Stomach (tissue), 8 donors: ENCODE measurements at regions not wholly inside any gene's neighbourhood (a gene's known extent, or its start where the extent isn't known, plus 50 kb on each side); places are given as distances from the start of the nearest gene placed in this dataset.

Experiments used
- DNase-seq, 2 donors: peaks; one replicate each; pipeline versions ENCODE4 v3.0.0 to v3.0.0-alpha.2; 2013 to 2019
- H3K27ac ChIP-seq, 5 donors: fragments of 200-600 bp in 4 of 5; sonication (generic) in 4 of 5; one replicate each; pipeline ENCODE4 v1.5.1; 2013 to 2019; ENCODE audit warnings: mild to moderate bottlenecking in 1 of 5, moderate library complexity in 1 of 5
- H3K27me3 ChIP-seq, 3 donors: fragments of 200-600 bp; sonication (generic); one replicate each; pipeline ENCODE4 v1.5.1; 2017 to 2019; ENCODE audit warnings: mixed run types in 1 of 3
- H3K36me3 ChIP-seq, 4 donors: fragments of 200-600 bp; sonication (generic); 1 replicate in 3 of 4; 2 replicates in 1 of 4; pipeline ENCODE4 v1.5.1; 2016 to 2019
- H3K4me1 ChIP-seq, 4 donors: fragments of 200-600 bp; sonication (generic); one replicate each; pipeline ENCODE4 v1.5.1; 2016 to 2019
- H3K4me3 ChIP-seq, 4 donors: fragments of 200-600 bp; sonication (generic) in 3 of 4; one replicate each; pipeline ENCODE4 v1.5.1; 2016 to 2019; ENCODE audit warnings: mild to moderate bottlenecking in 1 of 4
- H3K9me3 ChIP-seq, 4 donors: fragments of 200-600 bp; sonication (generic); one replicate each; pipeline ENCODE4 v1.5.1; 2016 to 2019
- EP300 ChIP-seq: sonication (generic); formaldehyde crosslinking; IDR thresholded peaks from one replicate; pipeline ENCODE4 v1.6.1; 2017; ENCODE audit warnings: antibody characterized with exemption
- POLR2A ChIP-seq, 4 donors: fragments of 450-650 bp; IDR thresholded peaks; one replicate each; pipeline ENCODE4 v1.6.1; 2016; ENCODE audit warnings: antibody characterized with exemption in 4 of 4, control low read depth in 2 of 4, mild to moderate bottlenecking in 1 of 4, moderate library complexity in 1 of 4
- POLR2AphosphoS5 ChIP-seq, 3 donors: sonication (generic); formaldehyde crosslinking; IDR thresholded peaks; one replicate each; pipeline ENCODE4 v1.6.1; 2016; ENCODE audit warnings: antibody characterized with exemption in 3 of 3
- WGBS, 5 donors: extraction: QIAGEN DNeasy Blood & Tissue Kit in 3 of 5; methylation state at CpG; one replicate each; pipeline versions ENCODE4 v1.1.5 to v1.1.7; 2013 to 2018; 5-methylcytosine and 5-hydroxymethylcytosine counted together
- intact Hi-C: fragments of 100-400 bp; cut with DNase I; formaldehyde crosslinking; loops from one replicate; pipeline ENCODE4 v1.15.1; 2023; ENCODE audit warnings: low total_unique reads
- TF ChIP-seq, protein P1 (sequence below), 7 experiments: fragments of 450-650 bp in 4 of 7; fragments of 200-600 bp in 3 of 7; sonication (generic) in 3 of 7; IDR thresholded peaks; one replicate each; pipeline ENCODE4 v1.5.1; 2016 to 2019; ENCODE audit warnings: antibody characterized with exemption in 7 of 7, control low read depth in 2 of 7, mild to moderate bottlenecking in 1 of 7
- donor health status: healthy with polysubstance abuse.
- donor health status: Bipolar disorder and iron deficiency.
- donor health status: healthy.

DNA sequence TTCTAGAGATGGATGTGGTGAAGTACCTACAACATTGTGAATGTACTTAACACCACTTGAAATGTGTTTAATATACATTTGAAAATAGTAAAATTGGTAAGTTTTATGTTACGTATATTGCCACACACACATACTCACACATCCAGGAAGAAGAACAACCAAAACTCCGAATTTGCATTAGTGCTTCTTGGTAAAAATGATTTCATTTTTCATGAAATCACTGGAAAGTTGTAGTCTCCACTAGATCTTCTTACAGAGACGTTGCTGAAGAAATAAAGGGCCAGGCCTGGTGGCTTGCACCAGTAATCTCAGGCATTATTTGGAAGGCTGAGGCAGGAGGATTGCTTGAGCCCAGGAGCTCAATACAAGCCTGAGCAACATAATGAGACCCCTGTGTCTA lies 118.6 kb upstream of the ZNF608 start:
- H3K36me3 ChIP-seq: no peaks in the 10 kb centered on the region
- H3K27ac ChIP-seq: no peak overlapping the region
- WGBS, 5 donors: 90 to 94% (median 94%) methylated on average over 3 of the region's 3 CpGs
- H3K4me3 ChIP-seq: no peak overlapping the region
- no peak for DNase-seq
- TF ChIP-seq, protein P1, sequence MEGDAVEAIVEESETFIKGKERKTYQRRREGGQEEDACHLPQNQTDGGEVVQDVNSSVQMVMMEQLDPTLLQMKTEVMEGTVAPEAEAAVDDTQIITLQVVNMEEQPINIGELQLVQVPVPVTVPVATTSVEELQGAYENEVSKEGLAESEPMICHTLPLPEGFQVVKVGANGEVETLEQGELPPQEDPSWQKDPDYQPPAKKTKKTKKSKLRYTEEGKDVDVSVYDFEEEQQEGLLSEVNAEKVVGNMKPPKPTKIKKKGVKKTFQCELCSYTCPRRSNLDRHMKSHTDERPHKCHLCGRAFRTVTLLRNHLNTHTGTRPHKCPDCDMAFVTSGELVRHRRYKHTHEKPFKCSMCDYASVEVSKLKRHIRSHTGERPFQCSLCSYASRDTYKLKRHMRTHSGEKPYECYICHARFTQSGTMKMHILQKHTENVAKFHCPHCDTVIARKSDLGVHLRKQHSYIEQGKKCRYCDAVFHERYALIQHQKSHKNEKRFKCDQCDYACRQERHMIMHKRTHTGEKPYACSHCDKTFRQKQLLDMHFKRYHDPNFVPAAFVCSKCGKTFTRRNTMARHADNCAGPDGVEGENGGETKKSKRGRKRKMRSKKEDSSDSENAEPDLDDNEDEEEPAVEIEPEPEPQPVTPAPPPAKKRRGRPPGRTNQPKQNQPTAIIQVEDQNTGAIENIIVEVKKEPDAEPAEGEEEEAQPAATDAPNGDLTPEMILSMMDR (IDR thresholded peaks at IDR 0.05): no peak
- no peak for TF ChIP-seq POLR2A (IDR thresholded peaks at IDR 0.05)
- TF ChIP-seq POLR2AphosphoS5 (IDR thresholded peaks at IDR 0.05): no peak
- TF ChIP-seq EP300: no peak
- intact Hi-C loops: no loop called here
- peaks cover 4 to 35% (median 18%) of the 10 kb centered on the region in 4 donors for H3K4me1 ChIP-seq
- no peaks in the 10 kb centered on the region for H3K27me3 ChIP-seq
- peaks cover 0 to 7% (median 0%) of the 10 kb centered on the region in 4 donors for H3K9me3 ChIP-seq

- no peak for TF ChIP-seq EP300
- no peak for TF ChIP-seq POLR2A (IDR thresholded peaks at IDR 0.05)
- TF ChIP-seq, protein P1 (IDR thresholded peaks at IDR 0.05): no peak
- TF ChIP-seq POLR2AphosphoS5 (IDR thresholded peaks at IDR 0.05): no peak
- Histone ChIP-seq H3K27ac (no peak overlapping the region), H3K9me3 (peaks cover 0 to 7% (median 0%) of the 10 kb centered on the region in 4 donors), H3K4me3 (no peak overlapping the region), H3K36me3 (no peaks in the 10 kb centered on the region), H3K27me3 (no peaks in the 10 kb centered on the region), H3K4me1 (peaks cover 4 to 36% (median 18%) of the 10 kb centered on the region in 4 donors)
- intact Hi-C loops: no loop called here
- no peak for DNase-seq
- WGBS, 5 donors: 51 to 64% (median 56%) methylated on average over 4 of the region's 4 CpGs
Observed at GRCh38 chr5:124865603-124866354, 119.3 kb upstream of the ZNF608 start.

- TF ChIP-seq, protein P1 (IDR thresholded peaks at IDR 0.05): no peak
- TF ChIP-seq POLR2AphosphoS5 (IDR thresholded peaks at IDR 0.05) (no peak), POLR2A (IDR thresholded peaks at IDR 0.05) (no peak), EP300 (no peak)
- H3K27ac ChIP-seq: no peak overlapping the region
- H3K4me1 ChIP-seq: peaks cover 4 to 40% (median 19%) of the 10 kb centered on the region in 4 donors
- no peaks in the 10 kb centered on the region for H3K27me3 ChIP-seq
- H3K9me3 ChIP-seq: peaks cover 0 to 7% (median 0%) of the 10 kb centered on the region in 4 donors
- H3K4me3 ChIP-seq: no peak overlapping the region
- H3K36me3 ChIP-seq: no peaks in the 10 kb centered on the region
- peak in 1 of 2 donors; percentile 46 for DNase-seq
- 29 to 48% (median 43%) methylated on average over 12 of the region's 12 CpGs for WGBS, 5 donors
- intact Hi-C loops: no loop called here
Observed at GRCh38 chr5:124866355-124867136, 120.1 kb upstream of the ZNF608 start.

GRCh38 chr5:124867137-124867704 lies 120.8 kb upstream of the ZNF608 start:
- TF ChIP-seq POLR2AphosphoS5 (IDR thresholded peaks at IDR 0.05) (no peak), POLR2A (IDR thresholded peaks at IDR 0.05) (no peak), EP300 (no peak)
- TF ChIP-seq, protein P1 (IDR thresholded peaks at IDR 0.05): no peak
- peaks cover 4 to 43% (median 22%) of the 10 kb centered on the region in 4 donors for H3K4me1 ChIP-seq
- no peak for DNase-seq
- intact Hi-C loops: no loop called here
- no peaks in the 10 kb centered on the region for H3K27me3 ChIP-seq
- 73 to 81% (median 74%) methylated on average over 6 of the region's 6 CpGs for WGBS, 5 donors
- H3K27ac ChIP-seq: no peak overlapping the region
- H3K36me3 ChIP-seq: no peaks in the 10 kb centered on the region
- no peak overlapping the region for H3K4me3 ChIP-seq
- H3K9me3 ChIP-seq: peaks cover 0 to 7% (median 0%) of the 10 kb centered on the region in 4 donors
